ENCODE measurements at regions not wholly inside any gene's neighbourhood (a gene's known extent, or its start where the extent isn't known, plus 50 kb on each side); places are given as distances from the start of the nearest gene placed in this dataset.
"Not testable (repeated sequence)": the region's sequence is repeated elsewhere in the genome, so short reads cannot be mapped to it uniquely, and the experiment has no call there.

- Histone ChIP-seq H3K79me2 (ENCODE audit: insufficient read depth) (no peaks in the 10 kb centered on the region), H3K4me2 (ENCODE audit: unreplicated experiment) (no peak overlapping the region), H3K27me3 (replicated peaks; ENCODE audit: insufficient read depth) (no peaks in the 10 kb centered on the region), H3K36me3 (ENCODE audit: low read depth) (no peaks in the 10 kb centered on the region), H4K20me1 (ENCODE audit: insufficient read depth) (no peaks in the 10 kb centered on the region), H2AFZ (no peak overlapping the region), H3K4me1 (ENCODE audit: insufficient read depth) (no peaks in the 10 kb centered on the region), H3F3A (ENCODE audit: insufficient read depth) (no peaks in the 10 kb centered on the region), H3K4me3 (no peak overlapping the region), H3K9me2 (ENCODE audit: insufficient read depth) (no peaks in the 10 kb centered on the region), H3K9ac (no peak overlapping the region), H3K9me3 (ENCODE audit: low read depth) (no peaks in the 10 kb centered on the region), H3K27ac (no peak overlapping the region)
- DNase-seq, result no peak
- TF ChIP-seq EZH2 (IDR thresholded peaks at IDR 0.05; ENCODE audit: insufficient read depth, poor library complexity, severe bottlenecking), result no peak
- TF ChIP-seq EZH2phosphoT487 (IDR thresholded peaks at IDR 0.05; ENCODE audit: insufficient read depth, low read depth), result no peak
- in situ Hi-C loops (cut with MboI), result no loop called here
- 31 to 32% methylated on average over 6 of the region's 6 CpGs for WGBS, 2 experiments (ENCODE audit: low coverage in 1 of 2, low lambda C conversion rate in 2 of 2, missing lambda C conversion rate in 2 of 2)
Measured at GRCh38 chr9:24011881-24012280, 185.8 kb upstream of the ELAVL2 start.

- no peaks in the 10 kb centered on the region for H3K27me3 ChIP-seq (replicated peaks; ENCODE audit: insufficient read depth)
- DNase-seq, result no peak
- H3K9me2 ChIP-seq (ENCODE audit: insufficient read depth), result no peaks in the 10 kb centered on the region
- no peak overlapping the region for H3K4me3 ChIP-seq
- in situ Hi-C loops (cut with MboI), result no loop called here
- no peak overlapping the region for H2AFZ ChIP-seq
- no peak overlapping the region for H3K4me2 ChIP-seq (ENCODE audit: unreplicated experiment)
- TF ChIP-seq EZH2phosphoT487 (IDR thresholded peaks at IDR 0.05; ENCODE audit: insufficient read depth, low read depth) (no peak), EZH2 (IDR thresholded peaks at IDR 0.05; ENCODE audit: insufficient read depth, poor library complexity, severe bottlenecking) (no peak)
- H3K36me3 ChIP-seq (ENCODE audit: low read depth), result no peaks in the 10 kb centered on the region
- no peak overlapping the region for H3K27ac ChIP-seq
- no peaks in the 10 kb centered on the region for H3K4me1 ChIP-seq (ENCODE audit: insufficient read depth)
- H3K79me2 ChIP-seq (ENCODE audit: insufficient read depth), result no peaks in the 10 kb centered on the region
- no peaks in the 10 kb centered on the region for H3F3A ChIP-seq (ENCODE audit: insufficient read depth)
- no peaks in the 10 kb centered on the region for H3K9me3 ChIP-seq (ENCODE audit: low read depth)
- H3K9ac ChIP-seq, result no peak overlapping the region
- H4K20me1 ChIP-seq (ENCODE audit: insufficient read depth), result no peaks in the 10 kb centered on the region
- 9 to 18% methylated on average over 5 of the region's 5 CpGs for WGBS, 2 experiments (ENCODE audit: low coverage in 1 of 2, low lambda C conversion rate in 2 of 2, missing lambda C conversion rate in 2 of 2)
Measured at GRCh38 chr9:24011009-24011717, 185.1 kb upstream of the ELAVL2 start.

- Histone ChIP-seq H2AFZ (no peak overlapping the region), H3K4me3 (no peak overlapping the region), H3K36me3 (ENCODE audit: low read depth) (no peaks in the 10 kb centered on the region), H3K9ac (no peak overlapping the region), H3K79me2 (ENCODE audit: insufficient read depth) (no peaks in the 10 kb centered on the region), H3K4me1 (ENCODE audit: insufficient read depth) (no peaks in the 10 kb centered on the region), H3K9me3 (ENCODE audit: low read depth) (no peaks in the 10 kb centered on the region), H4K20me1 (ENCODE audit: insufficient read depth) (no peaks in the 10 kb centered on the region), H3K27ac (no peak overlapping the region), H3F3A (ENCODE audit: insufficient read depth) (no peaks in the 10 kb centered on the region), H3K27me3 (replicated peaks; ENCODE audit: insufficient read depth) (no peaks in the 10 kb centered on the region), H3K4me2 (ENCODE audit: unreplicated experiment) (no peak overlapping the region), H3K9me2 (ENCODE audit: insufficient read depth) (no peaks in the 10 kb centered on the region)
- 0 to 4% methylated on average over 2 of the region's 2 CpGs for WGBS, 2 experiments (ENCODE audit: low coverage in 1 of 2, low lambda C conversion rate in 2 of 2, missing lambda C conversion rate in 2 of 2)
- DNase-seq, result no peak
- TF ChIP-seq EZH2 (IDR thresholded peaks at IDR 0.05; ENCODE audit: insufficient read depth, poor library complexity, severe bottlenecking), result no peak
- TF ChIP-seq EZH2phosphoT487 (IDR thresholded peaks at IDR 0.05; ENCODE audit: insufficient read depth, low read depth), result no peak
- in situ Hi-C loops (cut with MboI), result no loop called here
Measured at GRCh38 chr9:24009322-24009721, 183.3 kb upstream of the ELAVL2 start.

GRCh38 chr9:24007185-24007584 lies 181.1 kb upstream of the ELAVL2 start:
- 9 to 14% methylated on average over 1 of the region's 1 CpG for WGBS, 2 experiments (ENCODE audit: low coverage in 1 of 2, low lambda C conversion rate in 2 of 2, missing lambda C conversion rate in 2 of 2)
- TF ChIP-seq EZH2phosphoT487 (IDR thresholded peaks at IDR 0.05; ENCODE audit: insufficient read depth, low read depth) (no peak), EZH2 (IDR thresholded peaks at IDR 0.05; ENCODE audit: insufficient read depth, poor library complexity, severe bottlenecking) (no peak)
- Histone ChIP-seq H2AFZ (no peak overlapping the region), H3K4me2 (ENCODE audit: unreplicated experiment) (no peak overlapping the region), H3F3A (ENCODE audit: insufficient read depth) (no peaks in the 10 kb centered on the region), H4K20me1 (ENCODE audit: insufficient read depth) (no peaks in the 10 kb centered on the region), H3K9me3 (ENCODE audit: low read depth) (no peaks in the 10 kb centered on the region), H3K27me3 (replicated peaks; ENCODE audit: insufficient read depth) (no peaks in the 10 kb centered on the region), H3K79me2 (ENCODE audit: insufficient read depth) (no peaks in the 10 kb centered on the region), H3K9ac (no peak overlapping the region), H3K4me1 (ENCODE audit: insufficient read depth) (no peaks in the 10 kb centered on the region), H3K9me2 (ENCODE audit: insufficient read depth) (no peaks in the 10 kb centered on the region), H3K36me3 (ENCODE audit: low read depth) (no peaks in the 10 kb centered on the region), H3K27ac (no peak overlapping the region), H3K4me3 (no peak overlapping the region)
- in situ Hi-C loops (cut with MboI), result no loop called here
- no peak for DNase-seq

- H3K9ac ChIP-seq; H3K9me3 ChIP-seq (ENCODE audit: low read depth); H3K27ac ChIP-seq; H2AFZ ChIP-seq; H3K4me1 ChIP-seq (ENCODE audit: insufficient read depth); H3F3A ChIP-seq (ENCODE audit: insufficient read depth); H3K4me2 ChIP-seq (ENCODE audit: unreplicated experiment); H3K36me3 ChIP-seq (ENCODE audit: low read depth); H3K27me3 ChIP-seq (replicated peaks; ENCODE audit: insufficient read depth); H4K20me1 ChIP-seq (ENCODE audit: insufficient read depth); H3K4me3 ChIP-seq; H3K9me2 ChIP-seq (ENCODE audit: insufficient read depth); DNase-seq; in situ Hi-C loops (cut with MboI); H3K79me2 ChIP-seq (ENCODE audit: insufficient read depth): not testable (repeated sequence)
- 27 to 29% methylated on average over 7 of the region's 7 CpGs for WGBS, 2 experiments (ENCODE audit: low coverage in 1 of 2, low lambda C conversion rate in 2 of 2, missing lambda C conversion rate in 2 of 2)
Measured at GRCh38 chr9:23991874-23992273, 165.8 kb upstream of the ELAVL2 start.
